EL (cell line): ENCODE measurements at regions not wholly inside any gene's neighbourhood (a gene's known extent, or its start where the extent isn't known, plus 50 kb on each side); places are given as distances from the start of the nearest gene placed in this dataset.
"Not testable (repeated sequence)": the region's sequence is repeated elsewhere in the genome, so short reads cannot be mapped to it uniquely, and the experiment has no call there.

Experiments used
- DNase-seq: peaks from one replicate; pipeline ENCODE4 v3.0.0-alpha.2; 2016

DNA sequence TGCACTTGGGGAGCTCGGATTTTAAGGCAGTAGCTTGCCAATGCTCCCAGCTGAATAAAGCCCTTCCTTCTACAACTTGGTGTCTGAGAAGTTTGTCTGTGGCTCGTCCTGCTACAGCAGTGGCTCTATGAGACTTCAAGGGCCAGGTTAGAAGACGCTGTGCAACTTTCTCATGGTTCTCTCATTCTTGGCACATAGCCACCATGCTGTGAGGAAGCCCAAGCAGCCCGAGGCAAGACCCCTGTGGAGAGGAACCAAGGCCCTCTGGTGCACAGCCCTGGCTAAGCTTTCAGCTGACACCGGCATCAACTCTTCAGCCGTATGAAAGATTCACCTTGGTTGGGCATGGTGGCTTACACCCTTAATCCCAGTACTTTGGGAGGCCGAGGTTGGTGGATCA lies 116.9 kb upstream of the EEF2KMT start:
- no peak for DNase-seq

DNA sequence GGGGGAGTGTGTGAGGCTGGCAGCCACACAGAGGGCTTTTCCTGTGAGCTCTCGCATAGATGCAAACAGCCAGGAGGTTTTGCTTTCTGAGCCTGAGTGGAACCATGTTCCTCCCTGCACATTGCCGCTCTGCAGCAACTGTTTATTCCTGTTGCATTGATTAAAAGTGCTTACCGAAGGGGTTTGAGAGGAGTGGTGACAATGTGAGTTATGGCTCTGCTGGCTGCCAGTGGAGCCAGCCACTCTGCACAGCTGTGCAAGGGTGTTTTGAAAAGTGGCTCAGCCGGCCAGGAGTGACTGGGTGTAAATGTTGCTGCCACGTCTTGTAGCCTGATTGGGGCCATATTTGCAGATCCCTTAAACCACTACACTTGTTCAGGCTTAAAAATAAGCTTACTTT lies 114.9 kb upstream of the EEF2KMT start:
- DNase-seq, result not testable (repeated sequence)

DNA sequence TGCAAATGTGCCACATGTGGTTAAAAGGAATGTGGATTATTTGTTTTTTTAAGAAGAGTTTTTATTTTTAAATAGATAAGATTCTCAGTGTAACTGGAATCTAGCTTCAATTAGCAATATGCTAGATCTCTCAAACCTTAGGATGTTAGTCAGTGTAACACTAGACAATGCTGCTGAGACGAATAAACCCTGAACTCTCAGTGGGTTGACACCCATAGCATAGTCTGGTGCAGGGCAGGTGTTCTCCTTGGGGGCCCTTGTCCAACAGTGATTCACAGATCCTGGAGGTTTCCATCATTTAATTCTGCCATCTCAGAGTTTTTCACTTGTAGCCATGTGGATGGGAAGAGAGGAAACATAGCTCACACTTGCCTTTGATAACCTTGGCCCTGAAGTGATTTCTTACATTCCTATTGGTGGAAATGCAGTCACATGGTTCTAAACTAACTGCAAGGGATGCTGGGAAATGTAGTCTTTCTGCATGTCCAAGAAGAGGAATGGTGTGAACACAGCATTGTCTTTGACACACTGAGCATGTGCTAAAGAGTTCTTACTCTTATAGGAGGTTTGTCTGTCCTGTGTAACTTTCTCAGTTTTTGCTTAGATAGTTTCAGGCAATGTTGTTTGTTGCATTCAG lies 110.4 kb upstream of the EEF2KMT start:
- peak; percentile 2 for DNase-seq

- DNase-seq, result no peak
Observed at GRCh38 chr16:5207001-5207523, 109.5 kb upstream of the EEF2KMT start.

GRCh38 chr16:5206331-5206990 lies 108.9 kb upstream of the EEF2KMT start:
- no peak for DNase-seq

DNA sequence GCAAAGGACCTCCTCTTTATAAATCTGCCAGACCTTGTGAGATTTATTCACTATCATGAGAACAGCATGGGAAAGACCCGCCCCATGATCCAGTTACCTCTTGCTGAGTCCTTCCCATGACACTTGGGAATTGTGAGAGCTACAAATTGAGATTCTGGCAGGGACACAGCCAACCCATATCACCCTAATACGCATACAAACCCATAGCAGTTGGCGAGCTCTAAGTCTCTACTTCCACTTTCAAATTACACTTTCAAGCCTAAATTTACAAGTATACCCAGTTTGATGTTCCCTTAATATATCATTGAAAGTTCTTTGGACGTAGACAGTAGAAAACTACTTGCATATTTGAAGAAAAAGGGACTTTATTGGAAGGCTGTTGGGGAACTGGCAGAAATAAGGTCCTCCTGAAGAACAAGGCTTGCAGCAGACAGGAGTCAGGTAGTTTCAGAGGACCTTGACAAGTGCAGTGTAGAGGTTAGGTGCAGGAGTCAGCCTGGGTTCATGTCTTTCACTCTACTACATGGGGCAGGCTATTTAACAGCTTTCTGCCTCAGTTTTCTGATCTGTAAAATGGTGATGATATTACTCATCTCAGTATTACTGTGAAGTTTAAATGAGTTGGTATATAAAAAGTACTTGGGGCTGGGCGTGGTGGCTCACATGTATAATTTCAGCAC lies 107.9 kb upstream of the EEF2KMT start:
- no peak for DNase-seq

DNA sequence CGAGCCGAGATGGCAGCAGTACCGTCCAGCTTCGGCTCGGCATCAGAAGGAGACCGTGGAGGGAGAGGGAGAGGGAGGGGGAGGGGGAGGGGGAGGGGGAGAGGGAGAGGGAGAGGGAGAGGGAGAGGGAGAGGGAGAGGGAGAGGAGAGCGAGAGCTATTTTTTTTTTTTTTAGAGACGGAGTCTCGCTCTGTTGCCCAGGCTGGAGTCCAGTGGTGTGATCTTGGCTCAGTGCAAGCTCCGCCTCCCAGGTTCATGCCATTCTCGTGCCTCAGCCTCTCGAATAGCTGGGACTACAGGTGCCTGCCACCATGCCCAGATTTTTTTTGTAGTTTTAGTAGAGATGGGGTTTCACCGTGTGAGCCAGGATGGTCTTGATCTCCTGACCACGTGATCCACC lies 106.1 kb upstream of the EEF2KMT start:
- DNase-seq, result not testable (repeated sequence)

GRCh38 chr16:5200123-5200522 lies 102.5 kb upstream of the EEF2KMT start:
- no peak for DNase-seq

GRCh38 chr16:5196204-5196603 lies 98.6 kb upstream of the EEF2KMT start:
- no peak for DNase-seq

DNA sequence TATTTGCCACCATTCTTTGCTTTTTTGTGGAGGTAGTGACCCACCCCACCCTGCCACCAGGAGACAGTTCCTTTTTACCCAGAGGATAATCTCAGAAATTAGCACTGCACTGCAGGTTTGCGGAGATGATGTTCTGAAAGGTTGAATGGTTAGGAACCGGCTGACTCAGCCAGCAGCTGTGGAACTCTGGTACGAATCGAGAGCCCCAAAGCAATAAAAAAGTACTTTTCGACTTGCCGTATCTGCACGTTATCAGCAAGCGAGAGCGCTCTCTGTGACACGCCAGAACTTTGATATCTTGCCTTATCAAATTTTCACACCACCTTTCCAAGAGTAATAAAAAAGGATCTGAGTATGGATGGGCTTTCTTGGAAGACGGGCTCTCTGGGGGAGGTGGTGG lies 96.3 kb upstream of the EEF2KMT start:
- DNase-seq, result no peak

GRCh38 chr16:5188989-5189352 lies 91.4 kb upstream of the EEF2KMT start:
- no peak for DNase-seq

DNA sequence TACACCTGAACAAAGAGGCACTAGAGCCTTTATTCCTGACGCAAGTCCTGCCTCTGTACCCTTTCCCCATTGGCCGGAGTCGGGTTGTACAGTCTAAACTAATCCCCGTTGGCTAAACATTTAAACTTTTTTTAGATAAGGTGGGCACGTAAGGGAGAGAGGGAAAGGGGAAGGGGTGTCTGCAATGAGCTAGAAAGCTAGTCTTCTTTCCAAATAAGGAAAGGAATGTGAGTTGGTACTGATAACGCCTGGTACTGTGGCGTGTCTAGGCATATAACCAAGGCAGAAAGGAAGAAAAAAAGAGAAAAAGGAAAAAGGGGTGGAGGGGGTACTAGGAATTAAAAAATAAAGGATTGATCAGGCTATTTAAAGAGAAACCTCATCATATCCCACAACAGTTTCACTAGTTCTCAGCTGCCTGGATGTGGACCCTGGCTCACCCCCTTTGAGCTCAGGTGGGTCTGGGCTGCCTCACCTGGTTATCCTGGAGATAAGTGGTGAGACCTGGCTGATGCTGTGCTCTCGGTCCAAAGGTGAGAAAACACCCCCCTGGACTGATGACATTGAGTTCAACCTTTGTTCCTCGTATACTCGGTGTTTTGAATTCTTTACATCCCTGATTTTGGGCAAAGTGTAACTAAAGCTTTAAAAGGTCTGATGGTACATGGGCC lies 90.9 kb upstream of the EEF2KMT start:
- no peak for DNase-seq

GRCh38 chr16:5187402-5187952 lies 89.9 kb upstream of the EEF2KMT start:
- DNase-seq, result no peak

- no peak for DNase-seq
Observed at GRCh38 chr16:5186381-5186903, 88.8 kb upstream of the EEF2KMT start.

DNA sequence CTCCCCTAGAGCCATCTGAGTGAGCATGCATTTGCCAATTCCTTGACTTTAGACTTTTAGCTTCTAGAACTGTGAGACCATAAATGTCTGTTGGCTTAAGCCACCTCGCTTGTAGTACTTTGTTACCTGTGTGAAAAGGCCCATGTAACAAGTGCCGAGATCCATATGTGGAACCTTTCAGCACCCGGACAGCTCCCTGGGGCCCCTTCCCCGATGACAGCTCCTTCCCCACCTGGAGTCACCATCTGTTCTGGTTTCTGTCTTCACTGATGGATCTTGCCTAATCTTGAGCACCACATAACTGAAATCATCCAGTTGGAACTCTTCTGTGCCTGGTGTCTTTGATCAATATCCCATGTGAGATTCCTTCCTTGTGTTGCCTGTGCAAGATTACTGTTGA lies 78.9 kb upstream of the EEF2KMT start:
- no peak for DNase-seq

DNA sequence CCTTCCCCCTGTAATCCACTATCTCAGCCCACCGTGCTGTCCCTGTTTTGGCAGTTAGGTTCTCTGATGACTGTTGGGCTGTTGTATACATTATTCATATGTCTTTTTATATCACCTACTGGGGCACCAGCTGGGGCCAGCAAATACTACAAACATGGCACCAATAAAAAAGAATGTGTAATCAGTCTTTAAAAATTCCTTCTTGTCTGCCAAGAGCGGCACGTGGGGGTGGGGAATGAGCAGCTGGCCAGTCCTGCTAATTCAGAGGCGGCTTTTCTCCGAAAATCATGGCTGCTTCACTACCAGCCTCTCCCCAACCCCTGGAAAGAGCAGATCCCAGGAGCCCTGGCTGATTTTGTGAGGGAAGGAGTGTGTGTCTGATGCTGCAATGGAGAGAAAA lies 77.7 kb upstream of the EEF2KMT start:
- no peak for DNase-seq

GRCh38 chr16:5166486-5166885 lies 68.9 kb upstream of the EEF2KMT start:
- DNase-seq, result no peak

DNA sequence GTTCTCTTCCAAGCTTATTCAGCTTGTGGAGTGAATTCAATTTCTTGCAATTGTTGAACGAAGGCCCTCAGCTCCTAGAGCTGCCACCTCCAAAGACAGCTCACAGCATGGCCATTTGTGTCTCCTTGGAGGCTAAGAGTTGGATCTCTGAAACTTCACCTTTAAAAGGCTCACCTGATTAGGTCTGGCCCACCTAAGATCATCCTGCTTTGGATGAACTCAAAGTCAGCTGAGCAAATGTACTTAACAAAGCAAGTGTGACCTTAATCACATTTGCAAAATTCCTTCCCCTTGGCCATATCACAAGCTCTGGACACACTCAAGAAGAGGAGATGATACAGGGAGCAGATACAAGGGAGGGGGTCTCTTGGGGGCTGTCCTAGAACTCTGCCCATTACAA lies 67.8 kb upstream of the EEF2KMT start:
- DNase-seq, result not testable (repeated sequence)

- not testable (repeated sequence) for DNase-seq
Observed at GRCh38 chr16:5162801-5163200, 65.2 kb upstream of the EEF2KMT start.

GRCh38 chr16:5161888-5162287 lies 64.3 kb upstream of the EEF2KMT start:
- DNase-seq, result not testable (repeated sequence)

- not testable (repeated sequence) for DNase-seq
Observed at GRCh38 chr16:5160010-5160409, 62.4 kb upstream of the EEF2KMT start.

GRCh38 chr16:5159537-5159936 lies 61.9 kb upstream of the EEF2KMT start:
- not testable (repeated sequence) for DNase-seq

DNA sequence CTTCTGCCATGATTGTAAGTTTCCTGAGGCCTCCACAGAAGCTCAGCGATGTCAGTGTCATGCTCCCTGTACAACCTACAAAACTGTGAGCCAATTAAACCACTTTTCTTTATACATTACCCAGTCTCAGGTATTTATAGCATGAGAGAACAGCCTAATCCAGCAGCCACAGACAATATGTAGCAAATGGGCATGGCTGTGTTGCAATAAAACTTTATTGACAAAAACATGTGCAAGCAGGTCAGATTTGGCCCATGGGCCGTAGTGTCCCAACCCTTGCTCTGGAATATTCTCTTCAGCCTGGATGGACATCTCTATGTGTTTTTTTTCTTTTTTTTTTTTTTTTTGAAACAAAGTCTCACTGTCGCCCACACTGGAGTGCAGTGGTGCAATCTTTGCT lies 60.9 kb upstream of the EEF2KMT start:
- no peak for DNase-seq
